SW480 (cell line): ENCODE measurements at regions not wholly inside any gene's neighbourhood (a gene's known extent, or its start where the extent isn't known, plus 50 kb on each side); places are given as distances from the start of the nearest gene placed in this dataset.

Source experiments
- DNase-seq: peaks from one replicate; pipeline ENCODE4 v3.0.0-alpha.2; 2016; ENCODE audit warnings: low spot score

DNA sequence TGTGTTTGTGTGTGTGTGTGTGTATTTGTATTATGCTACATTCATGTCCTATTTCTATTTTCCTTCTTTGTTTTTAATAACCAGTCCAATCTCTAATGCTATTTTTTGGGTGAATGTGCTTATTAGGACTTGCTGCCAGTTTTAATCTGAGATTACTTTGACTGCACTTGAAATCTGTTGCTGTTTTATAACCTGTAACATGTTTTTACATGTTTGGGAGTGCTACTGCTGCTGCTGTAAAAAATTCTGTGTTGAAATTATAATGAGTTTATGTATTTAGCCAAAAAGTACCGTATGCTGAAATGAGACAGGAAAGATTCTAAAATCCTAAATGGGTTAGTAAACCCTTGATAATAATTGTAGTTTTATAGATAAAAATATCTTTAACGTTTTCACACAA lies 104.7 kb upstream of the SSBP2 start:
- no peak for DNase-seq

DNA sequence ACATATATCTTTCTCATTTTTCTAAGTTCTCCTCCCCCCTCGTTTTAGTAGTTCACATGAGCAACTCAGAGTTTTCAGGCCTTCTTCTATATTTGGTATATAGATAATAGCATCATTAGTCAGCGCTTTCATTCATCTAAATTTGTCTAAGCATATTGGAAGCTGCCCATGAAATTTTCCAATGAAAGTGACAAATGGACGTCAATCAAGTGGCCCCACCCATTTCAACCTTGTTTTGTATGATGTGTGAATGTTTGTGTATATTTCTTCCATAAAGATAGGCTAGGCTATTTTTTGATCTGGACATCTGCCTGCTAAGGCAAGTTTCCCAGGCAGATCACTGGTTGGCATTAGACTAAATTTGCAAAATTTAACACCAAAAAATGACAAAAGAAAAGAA lies 104.0 kb upstream of the SSBP2 start:
- DNase-seq = peak; percentile 11

DNA sequence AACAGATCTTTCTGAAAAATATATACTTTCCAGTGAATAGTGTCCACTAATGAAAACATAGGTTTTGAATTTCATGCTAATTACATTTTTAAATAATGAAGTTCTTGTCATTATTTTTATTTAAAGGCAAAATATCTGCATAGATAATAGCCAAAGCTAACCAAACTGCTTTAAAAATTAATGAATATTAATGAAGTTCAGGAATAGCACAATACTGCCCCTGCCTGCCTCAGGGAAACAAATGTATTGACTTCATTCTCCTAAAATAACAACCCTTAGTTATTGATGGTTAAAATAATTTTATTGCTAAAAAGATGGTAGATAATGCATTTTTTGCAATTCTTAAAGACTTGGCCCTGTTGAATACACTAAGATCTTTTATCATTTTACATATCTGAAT lies 103.6 kb upstream of the SSBP2 start:
- peak; percentile 18 for DNase-seq

DNA sequence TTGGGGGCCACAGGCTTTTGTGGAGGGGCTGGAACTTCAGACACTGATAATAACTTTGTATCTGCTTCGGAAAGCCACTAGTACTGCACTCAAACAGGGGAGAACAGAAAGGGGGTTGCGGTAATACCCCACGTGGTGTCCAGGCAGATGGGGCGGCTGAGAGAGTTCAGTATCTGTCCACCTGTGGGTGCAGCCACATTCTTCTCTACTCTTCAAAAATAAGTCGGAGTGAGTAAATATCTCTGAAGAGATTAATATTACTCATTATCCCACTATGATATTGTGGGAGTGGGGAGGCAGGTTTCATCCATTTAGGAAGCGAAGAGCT lies 102.1 kb upstream of the SSBP2 start:
- no peak for DNase-seq

DNA sequence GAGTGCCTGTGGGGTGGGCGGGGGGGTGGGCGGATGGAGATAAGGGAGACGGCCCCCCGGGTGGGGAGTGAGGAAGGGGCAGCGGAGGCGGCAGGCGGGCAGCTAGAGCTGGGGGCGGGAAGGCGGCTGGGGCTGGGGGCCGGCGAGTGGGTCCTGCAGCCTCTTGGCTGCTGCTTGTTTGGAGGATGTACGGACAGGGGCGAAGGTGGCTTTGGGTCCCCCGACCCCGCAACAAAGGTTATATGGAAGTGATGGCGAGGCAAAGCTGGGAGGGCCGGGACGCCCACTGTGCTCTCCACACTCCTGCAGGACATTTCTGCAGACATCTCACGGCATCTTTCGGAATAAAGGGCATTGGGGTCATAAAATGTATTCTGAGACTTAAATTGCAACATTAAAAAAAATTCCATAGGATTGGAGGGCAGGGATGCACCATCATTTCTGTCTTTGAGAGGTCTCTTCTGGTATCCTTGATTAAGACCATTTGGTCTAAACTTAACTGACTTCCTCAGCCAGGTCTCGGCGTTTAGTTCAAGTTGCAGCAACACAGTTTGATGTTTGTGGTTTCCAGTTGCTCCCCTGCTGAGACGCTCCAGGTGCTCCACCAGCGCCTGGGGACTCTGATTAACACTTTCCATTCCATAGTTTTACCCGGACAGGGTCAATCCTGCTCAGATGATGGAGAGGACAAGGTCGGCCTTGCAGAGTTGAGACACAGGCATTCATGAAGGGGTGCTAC lies 101.6 kb upstream of the SSBP2 start:
- DNase-seq = peak; percentile 62

DNA sequence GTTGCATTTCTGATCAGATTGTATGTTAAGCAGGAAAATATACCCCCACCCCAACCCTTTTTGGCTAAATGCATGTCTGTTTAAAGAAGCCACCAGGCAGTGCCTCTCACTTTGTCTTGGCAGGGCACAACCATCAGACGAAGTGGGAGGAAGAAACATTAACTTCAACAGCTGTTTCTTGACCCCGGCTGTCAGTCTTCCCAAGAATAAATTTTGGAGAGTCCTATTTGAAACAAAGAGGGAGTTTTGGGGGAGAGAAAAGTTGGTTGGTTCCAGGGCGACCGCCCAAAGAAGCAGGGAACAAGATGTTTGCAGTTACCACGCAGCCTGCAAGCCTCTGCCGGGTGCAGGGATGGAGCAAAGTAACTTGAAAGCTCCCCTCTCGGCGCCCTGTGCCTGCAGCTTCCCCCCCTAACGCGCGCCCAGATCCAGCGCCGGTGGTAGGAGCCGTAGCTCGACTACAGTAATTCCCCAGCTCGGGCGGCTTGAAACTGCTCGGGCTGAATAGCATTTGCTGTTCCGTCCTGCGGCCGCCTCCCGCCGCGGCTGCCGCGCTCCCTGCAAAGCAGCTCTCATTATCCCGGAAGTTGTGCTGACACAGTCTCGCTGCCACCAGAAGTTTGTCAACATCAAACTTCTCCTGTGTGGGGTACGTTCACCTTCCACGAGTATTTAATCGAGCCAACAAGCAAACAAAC lies 100.7 kb upstream of the SSBP2 start:
- DNase-seq = peak; percentile 91

DNA sequence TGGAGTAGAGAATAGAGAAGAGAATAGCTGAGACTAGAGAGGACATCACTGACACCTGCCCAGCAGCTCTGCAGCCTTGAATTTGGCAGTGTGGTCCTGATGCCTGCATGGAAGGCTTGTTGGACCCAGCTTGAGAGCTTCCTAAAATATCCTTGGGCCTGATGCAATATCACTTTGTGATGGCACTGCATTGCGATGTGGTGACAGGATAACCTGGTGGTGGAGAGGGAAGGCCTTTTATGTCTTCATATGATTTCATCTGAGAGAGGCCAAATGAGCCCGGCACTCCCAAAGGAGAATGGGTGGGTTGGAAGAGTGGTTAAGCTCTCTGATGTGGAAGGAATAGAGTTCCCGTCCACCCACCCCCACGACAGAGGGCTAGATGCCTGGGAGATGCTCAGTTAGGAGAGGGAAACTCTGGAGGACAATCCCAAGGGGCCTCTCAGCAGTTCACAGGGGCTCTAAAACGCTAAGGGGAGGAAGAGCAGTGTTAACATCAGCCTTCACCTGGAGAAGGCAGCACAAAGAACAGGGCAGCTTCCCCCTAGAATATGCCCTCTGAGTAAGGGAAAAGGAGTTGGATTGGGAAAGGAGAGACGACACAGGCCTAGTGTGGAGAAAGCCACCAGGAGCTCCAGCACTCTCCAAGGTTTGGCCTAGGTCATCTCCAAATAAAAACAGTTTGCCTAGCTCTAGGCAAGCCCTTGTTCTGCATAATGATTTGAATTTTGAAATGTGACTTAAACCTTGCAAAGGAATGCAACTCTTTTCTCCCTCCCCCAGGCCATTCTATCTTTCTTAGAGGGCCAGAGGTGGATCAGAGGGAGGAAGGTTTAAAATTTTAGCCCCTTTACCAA lies 99.8 kb upstream of the SSBP2 start:
- peak; percentile 88 for DNase-seq

DNA sequence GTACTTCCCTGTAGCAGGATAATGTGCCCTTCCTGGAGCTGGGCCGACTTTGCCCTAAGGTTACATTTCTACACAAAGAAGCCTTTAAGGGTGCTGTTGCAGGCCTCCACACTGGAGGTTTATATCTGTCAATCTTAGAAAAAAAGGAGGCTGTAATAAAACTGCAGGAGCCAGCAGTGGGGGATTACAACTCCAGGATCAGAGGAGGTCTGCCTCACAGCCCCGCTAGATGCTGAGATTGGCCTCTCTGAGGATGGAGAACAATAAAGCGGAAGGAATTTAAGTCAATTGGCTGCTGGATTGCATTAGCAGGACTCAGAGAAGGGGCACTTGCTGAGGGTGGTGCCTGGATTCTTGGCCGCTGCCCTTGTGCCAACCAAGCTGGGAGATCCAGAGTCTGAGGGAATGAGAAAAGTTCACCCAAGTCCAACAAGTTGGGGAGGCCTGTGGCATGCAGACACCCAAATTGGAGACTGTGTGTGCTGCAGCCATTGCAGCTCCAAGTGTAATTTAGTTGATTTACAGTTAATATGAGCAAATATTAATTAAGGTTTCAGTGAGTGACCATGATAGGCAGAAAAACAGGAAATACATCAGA lies 99.0 kb upstream of the SSBP2 start:
- DNase-seq = no peak

DNA sequence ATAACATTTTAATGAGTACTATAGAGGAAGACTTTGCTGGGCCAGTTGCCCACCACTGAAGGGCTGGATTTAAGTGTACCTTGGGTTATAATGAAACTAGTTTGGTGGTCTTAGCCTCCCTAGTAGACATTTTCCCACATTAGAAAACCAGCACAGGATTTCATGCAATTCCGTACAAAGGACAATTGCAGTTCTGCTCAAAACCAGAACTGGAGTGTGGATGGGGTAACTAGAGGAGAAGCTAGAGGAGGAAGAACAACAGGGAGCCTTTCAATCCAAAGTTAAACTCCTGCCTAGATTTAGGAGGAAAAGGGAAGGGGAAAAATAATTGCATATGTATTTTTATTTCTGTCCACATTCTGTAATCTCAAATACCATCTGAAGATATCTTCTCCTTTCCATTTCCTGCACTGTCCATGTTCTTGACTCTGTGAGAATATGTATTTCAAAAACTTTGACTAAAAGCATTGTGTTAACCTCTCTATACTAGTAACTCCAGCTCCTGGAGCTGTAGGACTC lies 97.5 kb upstream of the SSBP2 start:
- DNase-seq = no peak

DNA sequence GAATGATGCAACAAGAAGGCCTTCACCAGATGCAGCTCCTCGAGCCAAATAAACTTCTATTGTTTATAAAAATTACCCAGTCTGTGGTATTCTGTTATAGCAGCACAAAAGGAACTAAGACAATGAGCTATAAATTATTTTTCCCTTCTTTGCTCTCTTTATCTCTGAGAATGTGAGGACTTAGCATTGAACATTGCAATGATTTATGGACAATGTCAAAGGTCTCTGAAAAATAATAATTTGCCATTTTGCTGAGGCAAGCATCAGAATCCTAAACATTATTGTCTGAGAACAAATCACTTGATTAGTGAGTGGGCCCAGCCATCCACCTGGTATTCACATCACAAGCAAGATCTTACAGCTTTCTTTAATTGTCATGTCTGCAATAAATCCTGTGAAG lies 95.4 kb upstream of the SSBP2 start:
- DNase-seq = no peak

DNA sequence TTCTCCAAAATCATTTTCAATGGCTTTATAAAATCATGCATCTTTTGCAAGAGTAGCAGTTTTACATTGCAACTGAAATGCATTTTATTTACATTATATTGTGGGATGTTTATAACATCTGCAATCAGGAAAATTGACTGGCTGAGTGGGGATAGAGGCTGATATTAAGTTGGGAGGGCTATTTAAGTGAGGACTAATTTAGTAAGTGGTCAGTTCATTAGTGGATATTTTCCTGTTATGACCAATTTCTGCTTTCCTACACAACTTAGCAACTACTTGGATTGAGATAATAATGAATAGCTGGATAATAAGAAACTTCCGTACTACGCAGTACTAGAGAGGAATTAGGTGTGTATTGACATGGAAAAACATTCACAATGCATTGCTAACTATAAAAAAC lies 92.9 kb upstream of the SSBP2 start:
- DNase-seq = no peak

DNA sequence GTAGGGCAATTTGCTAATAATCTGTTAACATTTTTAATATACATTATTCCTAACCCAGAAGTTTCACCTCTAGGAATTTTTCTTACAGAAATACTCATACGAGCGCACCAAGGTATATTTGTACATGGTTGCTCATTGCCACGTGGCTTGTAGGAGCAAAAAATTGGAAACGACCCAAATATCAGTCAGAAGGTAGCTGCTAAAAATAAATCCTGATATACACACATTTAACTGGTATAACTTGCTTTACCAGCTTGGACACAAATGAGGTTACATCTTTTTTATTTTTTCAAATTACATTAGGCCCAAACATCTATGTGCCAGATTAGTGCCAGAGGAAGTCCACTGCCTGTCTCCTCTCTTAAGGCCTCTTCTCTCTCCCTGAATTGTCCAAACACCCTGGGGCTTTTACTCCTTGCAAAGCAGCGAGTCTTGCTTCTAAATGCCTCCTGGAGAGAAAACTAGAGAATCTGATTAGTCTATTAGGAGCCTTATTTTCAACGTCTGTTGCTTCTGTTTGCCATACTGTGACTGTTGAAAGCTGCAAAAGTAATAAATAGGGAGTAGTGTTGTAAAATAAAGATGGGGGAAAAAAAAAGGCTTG lies 92.0 kb upstream of the SSBP2 start:
- no peak for DNase-seq

DNA sequence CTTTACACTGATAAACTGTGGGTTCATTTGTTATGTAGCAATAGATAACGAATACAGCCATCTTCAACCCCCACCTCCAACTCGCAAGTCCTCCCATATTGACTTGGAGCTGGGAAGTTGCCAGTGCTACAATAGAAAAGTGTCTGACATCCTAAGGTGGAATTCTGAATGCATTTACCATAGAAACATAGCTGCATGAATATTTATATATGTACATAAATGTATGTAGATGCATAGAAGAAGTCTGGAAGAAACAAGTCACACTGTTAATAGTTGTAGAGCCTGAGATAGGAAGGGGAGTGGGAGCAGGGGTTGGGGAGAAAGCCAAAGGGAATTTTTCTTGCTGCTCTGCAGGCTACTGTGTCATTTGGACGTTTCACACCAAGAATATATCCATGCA lies 88.1 kb upstream of the SSBP2 start:
- no peak for DNase-seq

DNA sequence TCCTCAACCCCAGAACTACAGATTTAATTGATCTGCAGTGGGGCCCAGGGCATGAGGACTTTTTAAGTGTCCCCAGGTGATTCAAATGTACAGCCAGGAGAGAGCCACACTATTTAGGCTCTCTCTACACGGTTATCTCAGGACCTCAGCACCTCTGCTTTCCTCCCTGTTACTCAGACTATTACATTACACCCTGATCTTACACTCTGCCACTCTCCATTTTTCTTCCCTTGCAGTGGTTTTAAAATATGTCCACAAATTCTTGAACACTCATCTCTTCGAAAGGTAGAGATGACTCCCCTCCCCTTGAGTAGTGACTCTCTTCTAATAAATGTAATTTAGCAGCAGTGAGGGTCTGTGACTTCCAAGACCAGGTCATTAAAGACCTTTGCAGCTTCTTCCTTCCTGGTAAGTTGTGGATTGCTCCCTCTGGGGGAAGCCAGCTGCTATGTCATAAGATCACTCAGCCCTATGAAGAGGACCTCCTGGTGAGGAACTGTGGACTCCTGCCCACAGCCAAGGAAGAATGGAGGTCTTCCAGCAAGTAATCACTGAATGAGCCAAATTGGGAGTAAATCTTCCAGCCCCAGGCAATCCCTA lies 87.5 kb upstream of the SSBP2 start:
- DNase-seq = peak; percentile 9

DNA sequence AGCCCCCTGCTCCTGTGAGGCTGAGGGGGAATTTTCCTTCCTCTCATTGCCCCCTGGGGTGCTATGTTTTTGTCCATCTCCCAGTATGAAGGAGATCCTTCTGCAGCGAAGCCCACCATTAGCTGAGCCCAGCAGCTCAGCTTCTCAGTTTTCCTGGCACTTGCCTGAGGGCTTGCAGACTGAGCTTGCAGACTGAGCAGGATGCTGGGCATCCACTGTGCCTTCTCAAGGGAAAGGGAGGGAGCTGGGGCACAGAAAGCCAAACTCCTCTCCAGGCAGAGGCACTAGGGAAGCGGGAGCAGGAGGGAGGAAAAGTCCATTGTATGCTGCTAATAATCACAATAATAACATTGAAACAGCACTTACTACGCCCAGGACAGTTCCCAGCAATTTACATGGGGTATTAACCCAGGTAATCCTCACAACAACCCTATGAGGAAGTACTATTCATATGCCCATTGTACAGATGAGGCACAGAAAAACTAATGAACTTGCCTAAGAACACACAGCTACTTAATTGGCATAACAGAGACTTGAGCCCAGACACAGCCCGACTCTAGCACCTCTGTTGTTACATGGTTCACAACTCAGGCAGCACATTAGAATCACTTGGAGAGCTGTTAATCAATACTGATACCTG lies 86.9 kb upstream of the SSBP2 start:
- DNase-seq = no peak

DNA sequence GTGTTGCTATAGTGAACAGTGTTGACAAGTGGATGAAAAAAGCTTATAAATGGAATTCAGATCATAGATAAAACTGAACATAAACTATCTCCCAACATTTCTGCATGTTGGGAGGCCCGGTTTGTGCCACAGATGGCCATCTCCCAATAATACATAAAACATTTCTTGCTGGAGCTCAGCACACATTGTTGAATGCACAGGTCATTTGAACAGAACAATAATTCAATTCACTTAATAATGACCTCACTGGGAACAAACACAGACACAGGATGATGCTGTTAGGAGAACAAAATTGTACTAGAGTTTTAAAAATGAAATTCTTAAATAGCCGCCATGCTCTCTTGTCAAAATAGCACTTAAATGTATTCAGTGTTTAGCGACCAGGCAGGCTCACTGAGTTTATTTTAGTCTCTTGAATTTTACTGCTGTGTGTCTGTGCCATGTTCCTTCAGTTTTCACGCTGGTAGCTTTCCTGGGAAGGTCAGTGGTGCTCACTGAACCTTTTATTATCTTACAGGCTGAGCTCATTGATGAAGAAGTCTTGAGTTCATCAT lies 85.0 kb upstream of the SSBP2 start:
- no peak for DNase-seq

DNA sequence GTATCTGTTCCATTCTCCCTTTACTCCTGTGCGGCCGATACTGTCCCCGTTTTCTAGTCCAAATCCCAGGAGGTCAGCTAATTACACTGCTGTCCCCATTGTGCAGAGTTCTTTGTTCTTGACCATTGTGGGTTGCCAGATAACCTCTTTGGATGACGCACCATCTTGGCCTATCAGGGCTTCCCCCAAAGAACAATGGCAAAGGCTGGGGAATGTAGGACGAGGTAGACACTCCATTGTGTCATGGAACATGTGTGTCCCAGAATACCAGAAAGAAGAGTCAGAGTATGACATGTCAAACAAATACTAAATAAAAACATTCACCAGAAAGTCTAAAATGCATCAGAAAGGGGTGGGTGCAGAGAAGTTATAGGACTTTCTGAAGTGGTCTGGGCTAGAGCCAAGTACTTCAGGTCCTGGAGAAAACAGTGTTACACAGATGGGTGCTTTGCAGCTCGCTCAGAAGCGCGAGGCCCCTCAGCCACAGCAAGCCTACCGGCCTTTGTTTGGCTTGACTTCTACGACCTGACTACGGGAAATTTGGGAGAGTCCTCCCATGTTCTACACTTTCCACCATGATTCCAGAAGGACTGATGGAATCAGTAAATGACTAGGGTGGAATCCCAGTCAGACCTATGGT lies 83.2 kb upstream of the SSBP2 start:
- no peak for DNase-seq

DNA sequence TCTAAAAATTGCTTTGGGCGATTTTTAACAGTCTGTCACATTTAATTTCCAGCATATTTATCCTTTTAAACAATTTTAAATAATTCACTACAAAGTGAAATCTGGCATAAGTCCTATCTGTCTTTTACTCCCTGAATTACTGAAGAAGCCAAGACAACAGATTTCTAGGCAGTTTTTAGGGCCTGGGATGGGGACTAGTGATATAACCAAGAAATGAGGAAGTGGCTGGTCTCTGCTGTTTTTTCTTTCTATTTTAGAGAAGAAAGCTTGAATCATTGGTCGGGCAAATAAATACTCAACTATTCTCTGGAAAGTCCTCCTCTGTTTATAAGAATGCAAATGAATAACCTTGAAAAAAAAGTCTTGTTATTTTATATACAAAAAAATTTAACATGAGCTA lies 79.7 kb upstream of the SSBP2 start:
- DNase-seq = no peak

DNA sequence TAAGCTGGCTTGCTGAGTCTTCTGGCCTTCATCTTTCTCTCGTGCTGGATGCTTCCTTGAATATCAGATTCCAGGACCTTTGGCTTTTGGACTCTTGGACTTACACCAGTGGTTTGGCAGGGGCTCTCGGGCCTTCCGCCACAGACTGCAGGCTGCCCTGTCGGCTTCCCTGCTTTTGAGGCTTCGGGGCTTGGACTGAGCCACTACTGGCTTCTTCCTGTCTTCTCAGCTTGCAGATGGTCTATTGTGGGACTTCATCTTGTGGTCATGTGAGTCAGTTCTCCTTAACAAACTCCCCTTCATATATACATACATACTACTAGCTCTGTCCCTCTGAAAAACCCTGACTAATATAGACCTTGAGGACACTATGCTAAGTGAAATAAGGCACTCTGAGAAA lies 78.3 kb upstream of the SSBP2 start:
- no peak for DNase-seq

DNA sequence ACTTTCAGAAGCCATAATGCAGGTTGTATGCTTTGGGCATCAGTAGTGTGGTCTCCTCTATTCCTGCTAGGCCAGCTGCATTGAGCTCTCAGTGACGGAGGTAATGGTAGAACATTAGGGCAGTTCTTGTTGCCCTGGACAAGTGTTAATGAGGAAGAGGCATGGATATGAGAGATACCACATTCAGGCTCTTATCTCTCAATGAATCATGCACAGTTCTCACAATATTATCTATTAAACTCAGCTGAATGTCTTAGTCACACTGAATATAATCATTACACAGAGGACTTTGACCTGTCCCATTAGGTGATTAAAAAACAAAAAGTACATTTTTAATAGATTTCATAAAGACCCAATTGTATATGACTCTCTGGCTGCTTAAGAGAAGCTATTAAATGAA lies 76.6 kb upstream of the SSBP2 start:
- DNase-seq = no peak
